CD4-positive, alpha-beta T cell treated with Interleukin-12 subunit alpha and Interleukin-12 subunit beta, for 1 hour (primary cell): ENCODE measurements at regions not wholly inside any gene's neighbourhood (a gene's known extent, or its start where the extent isn't known, plus 50 kb on each side); places are given as distances from the start of the nearest gene placed in this dataset.
"Not testable (repeated sequence)": the region's sequence is repeated elsewhere in the genome, so short reads cannot be mapped to it uniquely, and the experiment has no call there.

Experiments used
- DNase-seq: peaks from one replicate; pipeline ENCODE4 v3.0.0-alpha.2; 2020

DNA sequence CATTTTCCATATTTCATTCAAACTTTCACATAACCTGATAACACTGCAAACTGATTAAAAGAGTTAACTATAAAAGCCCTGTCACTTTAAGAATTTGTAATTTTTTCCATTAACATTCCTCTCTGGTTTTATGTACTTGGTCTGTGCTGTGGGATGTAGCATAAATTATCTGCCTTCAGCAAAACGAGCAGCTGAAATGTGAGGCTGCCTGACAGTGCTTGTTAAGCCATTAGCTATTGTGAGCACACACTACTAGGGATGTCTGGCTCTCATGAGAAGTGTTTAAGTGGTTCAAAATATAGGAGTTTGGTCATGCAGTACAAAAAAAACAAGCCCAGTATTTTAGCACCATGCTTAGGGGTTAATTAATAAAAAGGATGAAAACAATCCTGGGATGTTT lies 63.0 kb downstream of the HOXA1 start:
- no peak for DNase-seq

DNA sequence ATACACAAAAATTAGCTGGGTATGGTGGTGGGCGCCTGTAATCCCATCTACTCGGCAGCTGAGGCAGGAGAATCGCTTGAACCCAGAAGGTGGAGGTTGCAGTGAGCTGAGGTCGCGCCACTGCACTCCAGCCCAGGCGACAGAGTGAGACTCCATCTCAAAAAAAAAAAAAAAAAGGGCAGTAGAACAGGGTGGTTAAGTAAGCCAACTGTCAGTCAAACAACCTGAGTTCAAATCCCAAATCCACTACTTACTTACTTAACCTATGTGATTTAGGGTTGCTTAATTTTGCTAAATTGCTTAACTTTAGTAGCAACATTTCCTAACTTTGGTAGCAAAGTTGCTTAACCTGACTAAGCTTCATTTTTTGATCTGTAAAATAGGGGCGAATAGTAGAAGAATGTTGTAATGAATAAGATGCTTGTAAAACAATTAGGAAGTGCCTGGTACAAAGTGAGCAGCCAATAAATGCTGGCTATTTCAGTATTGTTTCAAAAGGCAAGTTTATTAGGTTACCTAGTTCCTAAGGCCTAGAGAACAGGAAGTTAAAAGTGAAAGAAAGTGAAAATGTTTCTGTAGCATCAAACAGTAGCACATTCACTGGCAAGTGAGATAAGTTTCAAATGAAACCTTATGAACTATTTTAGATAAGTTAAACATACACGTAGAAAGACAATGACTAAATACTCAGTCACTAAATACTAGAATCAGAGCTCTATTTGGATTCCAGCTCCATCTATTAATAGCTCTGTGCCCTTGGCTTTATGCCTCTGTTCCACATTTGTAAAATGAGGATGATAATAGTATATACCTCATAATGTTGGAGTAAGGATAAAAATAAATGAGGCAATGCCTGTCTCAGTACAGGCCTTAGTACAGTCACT lies 64.3 kb downstream of the HOXA1 start:
- peak; percentile 24 for DNase-seq

DNA sequence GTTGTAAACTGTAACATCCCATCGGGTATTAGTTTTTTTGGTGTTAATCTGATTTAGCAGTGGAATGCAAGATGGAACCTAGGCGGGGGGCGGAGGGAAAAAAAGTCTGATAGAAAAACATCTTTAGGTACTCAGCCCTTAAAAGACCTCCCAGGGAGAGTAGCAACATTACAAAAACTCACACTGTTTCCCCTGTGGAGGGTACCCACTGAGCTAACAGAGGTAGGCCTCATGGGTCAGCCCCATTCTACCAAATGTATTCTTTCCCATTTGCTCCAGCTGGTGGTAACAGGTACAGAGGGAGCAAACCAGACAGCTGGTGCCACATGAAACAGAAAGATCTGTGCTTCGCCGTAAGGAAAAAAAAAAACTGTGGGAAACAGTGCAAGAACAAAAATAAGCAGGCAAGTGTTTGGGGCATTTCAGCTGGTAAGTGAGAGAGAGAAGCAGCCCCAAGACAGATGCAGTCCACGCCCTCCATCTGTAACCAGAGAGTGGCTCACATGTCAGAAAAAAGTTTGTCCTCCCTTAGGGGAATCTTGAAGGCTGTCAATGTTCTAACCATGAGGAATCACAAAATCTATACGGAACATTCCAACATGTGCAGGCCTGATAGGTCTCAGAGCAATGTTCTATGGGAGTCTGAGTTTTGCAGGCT lies 65.3 kb downstream of the HOXA1 start:
- DNase-seq: no peak

DNA sequence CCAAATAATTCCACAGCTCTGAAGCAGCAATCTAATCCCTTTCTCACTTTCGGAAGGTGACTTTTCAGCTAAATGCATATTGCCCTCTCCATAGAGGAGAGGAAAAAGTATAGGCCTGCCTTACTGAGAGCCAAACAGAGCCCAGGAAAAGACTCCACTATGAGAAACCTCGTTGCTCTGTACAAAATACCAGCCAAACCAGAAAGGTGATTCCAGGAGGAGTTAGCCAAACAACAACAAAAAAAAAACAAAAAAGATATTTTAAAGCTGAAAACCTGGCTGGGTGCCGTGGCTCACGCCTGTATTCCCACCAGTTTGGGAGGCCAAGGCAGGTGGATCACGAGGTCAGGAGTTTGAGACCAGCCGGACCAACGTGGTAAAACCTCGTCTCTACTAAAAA lies 70.5 kb downstream of the HOXA1 start:
- no peak for DNase-seq

DNA sequence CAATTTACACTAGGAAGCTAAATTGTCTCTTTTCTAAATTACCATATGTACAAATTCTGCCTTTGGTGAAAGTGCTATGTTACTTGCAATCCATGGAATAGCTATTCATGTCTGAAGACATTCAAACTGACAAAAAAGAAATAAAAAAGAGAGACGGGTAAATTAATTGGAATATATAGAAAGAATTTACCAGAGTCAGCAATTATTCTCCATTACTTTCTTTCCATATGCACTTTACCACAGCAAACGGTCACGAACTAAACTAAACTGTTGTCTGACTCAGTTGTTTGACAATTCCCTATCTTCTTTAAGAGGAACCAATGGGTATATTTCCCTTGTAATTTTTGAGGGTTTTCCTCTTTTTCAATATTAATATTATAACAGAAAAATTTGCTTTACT lies 85.7 kb downstream of the HOXA1 start:
- no peak for DNase-seq

DNA sequence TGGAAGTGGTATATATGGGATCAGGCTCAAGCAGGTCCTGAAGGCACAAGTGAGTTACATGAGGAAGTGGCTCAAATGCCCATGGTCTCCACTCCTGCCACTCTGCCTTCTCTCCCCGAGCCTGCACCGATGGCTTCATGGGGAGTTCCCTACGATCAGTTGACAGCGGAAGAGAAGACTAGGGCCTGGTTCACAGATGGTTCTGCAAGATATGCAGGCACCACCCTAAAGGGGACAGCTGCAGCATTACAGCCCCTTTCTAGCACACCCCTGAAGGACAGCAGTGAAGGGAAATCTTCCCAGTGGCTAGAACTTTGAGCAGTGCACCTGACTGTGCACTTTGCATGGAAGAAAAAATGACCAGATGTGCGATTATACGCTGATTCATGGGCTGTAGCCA lies 95.3 kb downstream of the HOXA1 start:
- no peak for DNase-seq

DNA sequence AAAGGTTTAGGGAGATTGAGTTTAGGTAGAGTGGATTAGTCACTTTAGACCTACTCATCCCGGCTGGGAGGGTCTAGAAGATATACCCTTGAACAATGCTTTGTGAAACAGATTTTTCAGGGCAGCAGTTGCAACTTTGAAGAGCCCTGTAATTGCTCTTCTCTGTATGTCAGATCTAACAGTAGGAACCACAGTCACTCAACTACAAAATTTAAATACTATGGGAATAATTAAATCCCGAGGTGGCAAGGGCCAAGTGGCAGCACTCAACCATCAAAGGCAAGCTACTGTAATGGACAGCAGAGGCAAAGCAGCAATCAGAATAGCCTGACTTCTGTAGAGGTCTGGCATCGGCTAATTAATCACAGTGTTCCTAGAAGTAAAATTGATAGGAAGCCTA lies 97.5 kb downstream of the HOXA1 start:
- not testable (repeated sequence) for DNase-seq

DNA sequence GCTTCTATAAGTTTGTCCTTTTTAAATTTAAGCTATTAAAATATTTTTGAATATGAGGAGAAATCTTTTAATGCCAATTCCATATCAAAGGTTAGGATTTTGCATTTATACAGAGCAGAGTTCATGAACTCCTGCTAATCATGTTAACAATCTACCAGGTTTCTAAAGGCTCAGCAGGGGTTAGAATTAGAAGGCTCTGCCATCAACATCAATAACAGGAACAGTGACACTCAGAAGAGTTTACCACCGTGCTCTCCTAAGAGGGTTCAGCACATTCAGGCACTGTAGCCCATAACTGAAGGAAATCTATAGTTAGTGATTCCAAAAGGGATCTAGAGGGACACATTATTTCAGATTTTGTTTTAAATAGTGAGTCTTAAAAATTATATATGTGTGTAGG lies 100.1 kb downstream of the HOXA1 start:
- DNase-seq: no peak

DNA sequence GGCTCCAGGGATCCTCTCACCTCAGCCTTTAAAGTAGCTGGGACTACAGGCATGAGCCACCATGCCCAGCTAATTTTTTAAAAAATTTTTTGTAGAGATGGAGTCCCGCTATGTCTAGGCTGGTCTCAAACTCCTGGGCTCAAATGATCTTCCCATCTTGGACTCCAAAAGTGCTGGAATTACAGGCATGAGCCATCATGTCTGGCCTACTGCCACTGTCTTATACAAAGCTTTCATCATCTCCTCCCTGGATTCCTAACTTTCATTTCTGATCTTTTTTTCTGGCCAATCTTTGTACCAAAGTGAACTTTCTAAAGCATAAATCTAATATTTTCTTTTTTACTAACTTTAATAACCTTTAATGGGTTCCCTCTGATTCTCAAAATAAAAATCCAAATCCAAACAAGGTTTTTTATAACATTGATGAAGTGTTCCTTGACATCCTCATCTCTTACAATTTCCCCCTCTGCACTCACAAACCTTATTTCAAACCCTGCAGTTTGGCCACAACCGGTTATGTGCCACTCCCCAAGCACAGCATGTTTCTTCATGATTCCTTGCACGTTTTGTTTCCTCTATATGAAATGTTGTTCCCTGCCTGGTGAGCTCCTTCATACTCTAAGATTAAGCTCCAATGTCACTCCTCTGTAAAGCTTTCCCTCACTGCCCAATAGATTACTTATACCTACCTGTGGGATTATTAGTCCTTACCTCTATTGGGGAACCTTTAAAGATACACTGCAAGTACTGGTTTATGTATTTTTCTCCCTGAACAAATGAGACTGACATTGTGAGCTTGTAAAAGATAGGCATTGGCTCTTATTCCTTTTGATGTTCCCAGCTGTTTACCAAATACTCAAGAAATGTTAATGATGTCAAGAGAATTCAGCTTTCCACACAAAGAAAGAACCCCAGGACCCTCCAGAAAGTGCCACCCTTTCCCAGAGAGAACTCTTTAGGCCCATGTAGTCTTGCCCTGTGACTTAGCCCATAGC lies 101.7 kb downstream of the HOXA1 start:
- DNase-seq: no peak

DNA sequence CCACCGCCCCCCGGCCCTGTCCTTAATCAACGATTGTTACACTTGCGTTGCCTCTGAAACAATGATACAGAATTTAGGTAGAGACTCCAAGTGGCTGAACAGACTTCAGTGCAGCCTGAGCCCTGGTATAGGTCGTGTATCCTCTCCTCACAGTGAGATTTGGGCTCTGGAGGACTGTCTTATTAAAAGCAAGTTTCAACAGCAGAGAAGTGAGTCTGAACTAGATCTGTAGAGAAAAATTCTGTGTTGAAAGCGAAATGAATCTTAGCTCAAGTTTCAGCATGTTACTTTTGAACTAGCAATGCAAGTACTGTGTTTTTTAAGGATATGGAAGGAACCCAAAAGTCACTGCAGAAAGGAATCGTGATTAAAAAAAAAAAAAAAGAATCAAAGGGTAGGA lies 103.1 kb downstream of the HOXA1 start:
- no peak for DNase-seq

DNA sequence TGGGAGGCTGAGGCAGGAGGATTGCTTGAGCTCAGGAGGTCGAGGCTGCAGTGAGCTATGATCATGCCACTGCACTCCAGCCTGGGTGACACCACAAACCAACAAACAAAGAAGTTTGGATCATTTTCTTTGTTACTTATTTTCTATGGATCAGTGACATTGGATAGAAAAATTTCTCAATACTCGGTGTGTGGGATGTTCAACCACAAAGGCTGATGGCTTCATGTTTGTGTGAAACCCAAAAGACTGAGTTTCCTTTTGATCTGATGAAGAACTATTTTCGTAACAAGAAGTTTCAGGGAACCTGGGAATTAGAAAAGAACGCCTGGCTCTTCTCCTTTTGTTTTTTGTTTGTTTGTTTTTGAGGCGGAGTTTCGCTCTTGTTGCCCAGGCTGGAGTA lies 104.0 kb downstream of the HOXA1 start:
- DNase-seq: no peak

DNA sequence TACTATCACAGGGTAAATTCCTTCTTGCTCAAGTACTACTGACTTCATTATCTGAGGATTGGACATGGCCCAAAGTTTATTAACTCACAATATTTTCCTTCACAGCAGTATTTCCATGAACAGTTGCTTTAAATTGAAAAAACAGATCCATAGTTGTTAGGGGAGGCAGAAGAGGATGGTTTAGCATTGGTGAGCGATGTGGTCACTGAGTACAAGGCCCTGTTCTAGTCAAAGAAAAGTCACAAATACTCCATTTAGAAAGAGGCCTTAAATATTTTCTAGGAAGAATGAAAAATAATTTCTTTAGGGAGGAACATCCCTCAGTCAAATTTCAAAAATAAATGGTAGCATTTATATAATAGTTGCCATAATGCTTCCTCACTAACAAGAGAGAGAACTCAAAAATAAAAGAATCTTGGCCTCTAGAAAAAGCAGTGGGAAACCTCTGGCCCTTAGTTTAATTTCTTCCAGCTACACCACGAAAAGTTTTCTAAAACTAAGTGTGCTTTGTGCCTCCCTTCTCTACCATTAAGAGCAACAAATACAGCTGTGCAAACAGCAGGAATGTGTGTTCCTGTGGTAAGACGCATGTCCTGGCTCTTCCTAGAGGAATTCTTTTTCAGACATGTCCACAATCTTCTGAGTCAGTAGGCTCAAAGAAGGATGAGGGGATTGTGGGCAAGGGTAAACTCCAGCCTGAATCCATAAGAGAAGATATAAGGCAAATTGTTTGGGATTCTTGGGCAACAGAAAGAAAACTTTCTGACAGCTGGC lies 105.7 kb downstream of the HOXA1 start:
- no peak for DNase-seq

DNA sequence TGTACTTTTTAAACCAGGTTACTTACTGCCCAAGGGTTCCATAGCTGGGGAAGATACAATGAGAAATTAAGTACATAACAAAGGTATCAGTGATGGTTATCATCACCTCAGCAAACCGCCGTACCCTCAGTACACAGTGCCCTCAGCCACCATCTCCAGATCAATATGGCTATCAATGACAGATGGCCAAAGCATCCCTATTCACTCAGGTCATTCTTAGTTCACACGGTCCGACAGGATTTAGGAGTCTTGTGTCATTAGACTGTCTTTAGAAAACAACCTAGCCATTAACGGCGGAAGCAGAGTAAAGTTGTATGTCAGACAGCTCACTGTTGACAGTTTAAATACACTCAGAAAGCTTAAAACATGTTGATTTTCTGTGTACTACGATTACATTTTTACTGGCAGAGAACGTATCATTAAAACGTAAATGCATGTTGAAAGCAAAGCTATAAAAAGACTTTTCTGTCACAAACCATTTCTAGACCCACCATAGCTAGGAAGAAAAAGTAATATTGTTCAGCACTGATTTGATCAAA lies 106.9 kb downstream of the HOXA1 start:
- no peak for DNase-seq

DNA sequence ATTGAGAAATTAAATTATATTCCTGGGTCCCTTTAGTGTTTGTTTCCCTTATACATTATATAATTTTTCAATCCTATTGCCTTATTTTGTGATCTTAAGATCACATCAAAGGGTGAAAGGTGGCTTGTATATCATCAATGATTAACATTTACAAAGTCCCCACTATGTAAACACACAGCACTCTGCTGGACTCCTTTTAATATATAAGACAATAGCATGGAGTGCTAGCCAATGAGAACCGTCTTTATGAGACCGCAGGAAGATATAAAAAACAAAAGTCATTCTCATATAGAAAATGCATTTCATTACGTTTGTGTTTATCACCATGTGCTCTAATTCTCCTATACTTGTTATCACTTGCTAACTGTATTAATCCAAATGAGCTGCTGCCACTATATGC lies 108.5 kb downstream of the HOXA1 start:
- DNase-seq: no peak

DNA sequence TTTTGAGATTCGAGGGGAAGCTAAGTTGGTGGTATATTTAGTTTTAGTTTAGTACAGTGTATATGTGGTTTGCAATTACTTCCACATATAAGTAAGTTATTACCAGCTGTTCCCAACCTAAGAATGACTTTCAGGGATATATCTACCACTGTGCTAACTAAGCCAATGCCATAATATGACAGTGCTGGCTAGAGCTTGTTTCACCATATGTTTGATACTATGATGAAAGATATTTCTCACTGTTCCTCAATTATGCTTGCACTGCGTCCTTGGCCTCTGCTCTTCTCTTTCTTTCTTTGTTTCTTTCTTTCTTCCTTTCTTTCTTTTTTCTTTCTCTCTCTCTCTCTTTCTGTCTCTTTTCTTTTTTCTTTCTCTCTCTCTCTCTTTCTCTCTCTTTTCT lies 113.8 kb upstream of the SKAP2 start:
- no peak for DNase-seq

DNA sequence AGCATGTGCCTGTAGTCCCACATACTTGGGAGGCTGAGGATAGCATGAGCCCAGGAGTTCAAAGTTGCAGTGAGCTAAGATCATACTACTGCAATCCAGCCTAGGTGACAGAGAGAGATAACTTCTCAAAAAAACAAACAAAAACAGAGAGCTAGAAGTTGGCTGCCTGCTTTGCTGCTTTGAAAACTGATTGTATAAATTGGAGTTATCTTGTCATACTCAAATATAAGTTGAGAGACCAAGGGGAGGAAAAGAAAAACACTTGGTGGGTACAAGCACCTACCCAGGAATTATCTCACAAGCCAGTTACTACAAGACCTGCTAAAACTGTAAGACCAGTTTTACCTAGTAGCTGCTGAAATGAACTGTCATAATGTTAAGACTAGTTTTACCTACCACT lies 112.5 kb upstream of the SKAP2 start:
- DNase-seq: no peak

DNA sequence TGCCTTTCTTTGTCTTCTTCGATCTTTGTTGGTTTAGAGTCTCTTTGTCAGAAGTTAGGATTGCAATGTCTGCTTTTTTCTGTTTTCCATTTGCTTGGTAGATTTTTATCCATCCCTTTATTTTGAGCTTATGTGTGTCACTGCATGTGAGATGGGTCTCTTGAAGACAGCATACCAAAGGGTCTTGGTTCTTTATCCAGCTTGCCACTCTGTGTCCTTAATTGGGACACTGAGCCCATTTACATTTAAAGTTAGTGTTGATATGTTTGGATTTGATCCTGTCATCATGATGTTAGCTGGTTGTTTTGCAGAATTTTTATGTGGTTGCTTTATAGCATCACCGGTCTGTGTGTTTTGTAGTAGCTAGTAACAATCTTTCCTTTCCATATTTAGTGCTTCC lies 107.5 kb upstream of the SKAP2 start:
- DNase-seq: not testable (repeated sequence)

DNA sequence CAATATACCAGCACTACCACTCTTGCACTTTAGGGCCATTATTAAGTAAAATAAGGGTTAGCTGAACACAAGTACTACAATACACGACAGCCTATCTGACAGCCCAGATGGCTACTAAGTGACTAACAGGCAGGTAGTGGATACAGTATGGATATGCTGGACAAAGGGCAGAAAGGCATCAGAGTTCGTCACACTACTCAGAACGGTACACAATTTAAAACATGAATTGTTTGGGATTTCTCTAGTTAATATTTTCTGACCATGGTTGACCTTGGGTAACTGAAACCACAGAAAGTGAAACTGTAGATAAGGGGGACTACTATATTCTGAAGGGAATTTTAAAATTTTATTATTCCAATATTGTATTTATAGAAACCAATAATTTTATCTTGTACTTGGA lies 101.3 kb upstream of the SKAP2 start:
- DNase-seq: no peak

DNA sequence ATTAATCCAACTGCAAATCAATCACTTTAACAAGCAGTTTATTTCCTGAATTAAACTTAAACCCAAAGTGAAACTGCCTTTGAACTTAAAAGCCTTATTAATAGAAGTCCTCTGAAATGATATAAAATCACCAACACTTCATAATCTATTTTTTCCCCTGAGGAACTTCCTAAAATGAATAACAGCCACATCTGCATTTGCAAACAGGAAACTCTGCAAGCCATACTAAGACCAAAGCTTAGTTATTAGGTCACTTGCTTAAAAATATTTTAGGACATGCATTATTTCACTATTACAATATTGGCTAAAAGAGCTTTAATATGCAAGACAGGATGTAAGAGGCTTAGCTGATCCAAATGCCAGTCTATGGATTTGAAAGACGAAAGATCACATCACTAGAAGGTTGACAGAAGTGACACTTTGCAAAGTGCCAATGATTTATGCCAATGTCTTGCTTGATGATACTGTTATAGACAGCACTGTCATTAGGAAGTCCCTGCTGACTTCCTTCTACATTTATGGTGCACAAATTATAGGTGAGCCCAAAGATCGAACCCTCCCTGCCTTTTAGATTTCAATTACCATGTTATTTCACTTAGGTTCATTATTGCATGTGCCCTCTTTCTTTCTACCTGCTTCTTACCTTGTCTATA lies 99.9 kb upstream of the SKAP2 start:
- DNase-seq: no peak

DNA sequence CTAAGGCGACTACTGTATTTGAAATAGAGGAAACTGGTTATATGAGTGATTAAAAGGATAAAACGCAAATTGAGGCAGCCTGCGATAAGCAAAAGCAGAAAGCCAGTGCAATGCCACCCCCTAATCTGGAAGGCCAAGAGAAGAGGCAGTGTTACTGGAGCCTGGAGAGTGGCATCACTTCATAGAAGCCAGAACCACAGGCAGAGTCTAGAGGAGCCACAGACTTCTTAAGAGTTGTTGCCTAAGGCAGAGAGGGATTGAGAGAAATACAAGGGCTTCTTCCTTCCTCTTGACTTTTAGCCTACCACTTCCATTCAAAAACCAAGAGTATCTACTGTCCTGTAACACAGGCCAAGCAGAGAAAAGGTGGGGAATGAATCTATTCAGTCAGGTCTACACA lies 94.9 kb upstream of the SKAP2 start:
- DNase-seq: no peak

DNA sequence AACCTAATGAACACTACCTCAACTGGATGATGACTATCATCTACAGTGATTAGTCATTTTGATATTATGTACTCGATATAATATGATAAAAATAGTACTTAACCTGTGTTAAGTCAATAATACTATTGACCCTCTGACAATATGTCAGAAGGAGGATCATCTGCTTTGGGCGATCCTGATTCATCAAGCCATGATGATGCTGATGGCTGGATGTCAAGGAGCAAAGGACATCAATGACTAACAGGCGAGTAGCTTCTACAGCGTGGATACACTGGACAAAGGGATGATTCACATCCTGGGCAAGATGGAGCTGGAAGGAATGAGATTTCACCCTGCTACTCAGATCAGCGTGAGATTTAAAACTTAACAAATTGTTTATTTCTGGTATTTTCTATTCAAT lies 94.4 kb upstream of the SKAP2 start:
- DNase-seq: no peak

DNA sequence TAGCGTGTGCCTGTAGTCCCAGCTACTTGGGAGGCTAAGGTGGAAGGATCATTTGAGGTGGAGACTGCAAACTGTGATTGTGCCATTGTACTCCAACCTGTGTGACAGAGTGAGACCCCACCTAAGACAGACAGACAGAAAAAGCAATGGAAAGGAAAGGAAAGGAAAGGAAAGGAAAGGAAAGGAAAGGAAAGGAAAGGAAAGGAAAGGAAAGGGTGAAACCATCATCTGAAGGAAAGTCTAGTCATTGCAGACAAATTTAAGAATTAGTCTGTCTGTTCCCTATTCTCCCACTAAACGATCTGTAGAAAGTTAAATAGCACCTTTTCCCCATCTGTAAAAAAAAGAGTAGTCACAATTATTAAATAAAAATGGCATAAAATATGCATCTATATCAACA lies 91.1 kb upstream of the SKAP2 start:
- no peak for DNase-seq
